Aorta (tissue), 5 donors: ENCODE measurements at regions not wholly inside any gene's neighbourhood (a gene's known extent, or its start where the extent isn't known, plus 50 kb on each side); places are given as distances from the start of the nearest gene placed in this dataset.
"Not testable (repeated sequence)": the region's sequence is repeated elsewhere in the genome, so short reads cannot be mapped to it uniquely, and the experiment has no call there.

ENCODE experiments used
- ATAC-seq: fragments of 200-7000 bp; cut with Tn5 transposase; one replicate; pipeline ENCODE4 v1.9.1; 2022; ENCODE audit warnings: moderate library complexity; ENCODE audit not compliant: low FRiP score
- DNase-seq, 2 donors: peaks; one replicate each; pipeline ENCODE4 v3.0.0-alpha.2; 2020
- H3K27ac ChIP-seq, 2 donors: one replicate each; pipeline ENCODE4 v1.5.1; 2013; ENCODE audit warnings: low read length in 2 of 2, mild to moderate bottlenecking in 2 of 2, moderate library complexity in 2 of 2, control low read depth in 1 of 2, inconsistent platforms in 1 of 2, low read depth in 1 of 2
- H3K27me3 ChIP-seq, 2 donors: one replicate each; pipeline ENCODE4 v1.6.1; 2013; ENCODE audit warnings: control low read depth in 1 of 2, low read length in 1 of 2, mild to moderate bottlenecking in 1 of 2, moderate library complexity in 1 of 2; ENCODE audit not compliant: insufficient read depth in 2 of 2, control insufficient read depth in 1 of 2
- H3K36me3 ChIP-seq, 2 donors: one replicate each; pipeline ENCODE4 v1.6.1; 2013; ENCODE audit warnings: control low read depth in 1 of 2, low read length in 1 of 2, mild to moderate bottlenecking in 1 of 2; ENCODE audit not compliant: insufficient read depth in 2 of 2, control insufficient read depth in 1 of 2
- H3K4me1 ChIP-seq, 2 donors: one replicate each; pipeline ENCODE4 v1.6.1; 2013; ENCODE audit warnings: low read length in 2 of 2, control low read depth in 1 of 2, mild to moderate bottlenecking in 1 of 2, moderate library complexity in 1 of 2; ENCODE audit not compliant: insufficient read depth in 2 of 2, control insufficient read depth in 1 of 2
- H3K4me3 ChIP-seq, 2 donors: one replicate each; pipeline ENCODE4 v1.5.1; 2013; ENCODE audit warnings: low read length in 2 of 2, control low read depth in 1 of 2, mild to moderate bottlenecking in 1 of 2
- H3K9me3 ChIP-seq: one replicate; pipeline ENCODE4 v1.6.1; 2013; ENCODE audit warnings: mild to moderate bottlenecking, low read length; ENCODE audit not compliant: control insufficient read depth
- WGBS, 2 donors: extraction: QIAGEN DNeasy Blood & Tissue Kit; methylation state at CpG; one replicate each; pipeline ENCODE4 v1.1.7; 2013; 5-methylcytosine and 5-hydroxymethylcytosine counted together
- intact Hi-C, 2 donors: fragments of 100-400 bp; cut with DNase I; formaldehyde crosslinking; loops; one replicate each; pipeline versions ENCODE4 v1.14.2 to v1.15.0; 2022
- donor health status: healthy with polysubstance abuse.
- donor health status: Bipolar disorder and iron deficiency.
- donor health status: DM: no; HTN: no; CAD: no.
- donor health status: DM: no; HTN: no; CAD: no.
- donor health status: DM: yes; HTN: yes; CAD: no.

DNA sequence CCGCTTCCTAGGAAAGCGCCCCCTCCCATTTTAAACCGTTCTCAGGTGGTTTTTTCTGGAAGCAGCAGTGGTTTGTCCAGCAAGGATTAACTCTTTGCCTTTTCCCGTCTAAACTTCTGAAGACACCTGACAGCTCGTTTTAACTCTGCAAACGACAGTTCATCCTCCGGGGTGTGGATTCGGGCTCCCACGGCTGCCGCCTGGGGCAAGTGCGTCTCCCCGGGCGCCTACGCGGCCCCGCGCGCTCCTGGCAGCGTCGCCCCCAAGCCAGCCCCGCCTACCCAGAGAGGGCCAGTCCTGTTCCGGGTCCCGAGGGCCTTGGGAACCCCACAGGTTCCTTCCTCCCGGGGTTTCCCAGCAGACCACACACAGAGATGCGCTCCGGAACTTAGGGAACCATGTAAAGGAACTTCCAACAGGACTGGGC, 54.4 kb downstream of the PRR18 start:
- intact Hi-C loops = no loop called here
- Histone ChIP-seq H3K27me3 (no peaks in the 10 kb centered on the region), H3K4me1 (no peaks in the 10 kb centered on the region), H3K4me3 (no peak overlapping the region), H3K9me3 (no peaks in the 10 kb centered on the region), H3K27ac (no peak overlapping the region), H3K36me3 (no peaks in the 10 kb centered on the region)
- peak in 1 of 2 donors; percentile 76 for DNase-seq
- no peak for ATAC-seq
- whole genome bisulfite sequencing, 2 donors = 3 to 6% methylated on average over 25 to 26 of the region's 26 CpGs

DNA sequence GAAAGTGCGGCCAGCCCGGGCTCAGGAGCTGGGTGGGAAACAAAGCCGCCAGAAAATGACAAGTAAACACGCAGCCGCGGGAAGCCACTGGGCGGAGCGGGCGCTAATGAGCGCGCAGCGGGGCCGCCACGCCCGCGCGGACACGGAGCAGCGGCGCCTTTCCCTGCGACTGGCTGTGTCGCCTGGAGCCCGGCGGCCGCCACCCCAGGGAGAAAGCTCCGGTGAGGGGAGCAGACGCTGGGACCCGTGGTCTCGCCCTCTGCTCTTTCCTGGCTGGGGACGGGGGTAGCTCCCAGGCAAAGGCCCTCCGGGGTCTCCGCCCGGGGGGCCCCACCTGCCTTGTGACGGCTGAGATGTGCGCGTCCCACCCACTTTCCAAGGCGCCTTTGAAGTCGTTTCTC, 54.9 kb downstream of the PRR18 start:
- ATAC-seq (no peak), DNase-seq (no peak)
- intact Hi-C loops = no loop called here
- H3K27ac ChIP-seq = no peak overlapping the region
- no peaks in the 10 kb centered on the region for H3K9me3 ChIP-seq
- WGBS, 2 donors = 2 to 3% methylated on average over 21 to 38 of the region's 38 CpGs
- peak overlapping the region in 1 of 2 donors; percentile 27 for H3K4me3 ChIP-seq
- H3K36me3 ChIP-seq = no peaks in the 10 kb centered on the region
- H3K4me1 ChIP-seq = no peaks in the 10 kb centered on the region
- no peaks in the 10 kb centered on the region for H3K27me3 ChIP-seq

DNA sequence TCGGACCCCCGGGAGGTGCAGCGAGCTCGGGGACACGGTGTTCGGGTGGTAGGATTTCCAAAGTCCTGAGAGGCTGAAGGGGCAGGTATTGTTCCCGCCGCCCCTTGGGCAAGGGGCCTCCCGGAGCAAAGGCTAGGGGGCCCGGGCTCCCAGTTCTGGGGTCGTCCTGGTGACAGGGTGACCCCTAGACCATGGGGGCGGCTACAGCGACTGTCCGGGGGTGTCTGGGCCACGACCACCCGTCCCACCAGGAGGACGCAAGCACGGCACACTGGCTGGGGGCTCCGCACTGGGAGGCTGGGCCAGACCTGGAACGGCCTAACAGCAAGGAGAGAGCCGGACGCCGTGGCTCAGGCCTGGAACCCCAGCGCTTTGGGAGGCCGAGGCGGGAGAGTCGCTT, 55.6 kb downstream of the PRR18 start:
- intact Hi-C loops = no loop called here
- H3K27me3 ChIP-seq = no peaks in the 10 kb centered on the region
- no peaks in the 10 kb centered on the region for H3K36me3 ChIP-seq
- no peak for ATAC-seq
- no peaks in the 10 kb centered on the region for H3K4me1 ChIP-seq
- no peaks in the 10 kb centered on the region for H3K9me3 ChIP-seq
- H3K27ac ChIP-seq = no peak overlapping the region
- H3K4me3 ChIP-seq = no peak overlapping the region
- 85 to 87% methylated on average over 27 of the region's 27 CpGs for WGBS, 2 donors
- no peak for DNase-seq

DNA sequence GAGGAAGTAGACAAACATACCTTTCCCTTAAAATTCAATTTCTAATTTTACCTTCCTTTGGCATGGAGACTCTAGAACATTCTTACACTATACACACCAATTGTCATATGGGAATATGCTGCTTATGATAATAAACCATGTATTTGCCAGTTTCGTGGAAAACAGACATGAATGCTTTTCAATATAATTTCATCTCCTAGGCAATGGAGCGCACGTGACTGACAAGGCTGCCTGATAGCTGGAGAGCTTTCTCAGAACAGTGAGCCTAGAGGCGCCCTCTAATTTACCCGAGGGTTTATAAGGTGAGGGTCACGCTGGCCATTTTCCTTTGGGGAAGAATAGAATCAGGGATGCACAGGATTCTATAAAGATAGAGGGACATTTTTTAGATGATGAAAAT, 56.5 kb downstream of the PRR18 start:
- WGBS, 2 donors = 50 to 59% methylated on average over 6 of the region's 6 CpGs
- Histone ChIP-seq H3K4me3 (no peak overlapping the region), H3K27me3 (no peaks in the 10 kb centered on the region), H3K4me1 (no peaks in the 10 kb centered on the region), H3K9me3 (no peaks in the 10 kb centered on the region), H3K36me3 (no peaks in the 10 kb centered on the region), H3K27ac (no peak overlapping the region)
- DNase-seq (no peak), ATAC-seq (no peak)
- intact Hi-C loops = no loop called here

DNA sequence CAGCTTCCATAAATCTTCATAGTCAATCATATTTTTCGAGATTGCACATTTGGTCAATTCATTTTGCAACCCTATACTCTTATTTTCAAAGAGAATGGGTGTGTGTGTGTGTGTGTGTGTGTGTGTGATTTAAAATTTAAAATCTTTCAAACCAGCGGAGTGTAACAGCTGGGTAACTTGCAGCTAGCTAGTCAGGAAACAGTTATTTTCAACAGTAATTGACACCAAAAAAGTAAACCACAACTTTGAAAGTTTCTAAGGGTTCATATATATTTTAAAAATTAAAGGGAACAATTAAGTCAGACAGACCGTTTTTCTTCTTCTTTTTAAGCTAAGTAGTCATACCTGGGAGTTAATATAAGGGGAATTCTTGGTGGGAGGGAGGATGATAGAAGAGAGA, 57.0 kb downstream of the PRR18 start:
- peaks cover 0 to 2% of the 10 kb centered on the region in 2 donors for H3K27me3 ChIP-seq
- WGBS, 2 donors = 66 to 70% methylated on average over 3 of the region's 3 CpGs
- intact Hi-C loops = no loop called here

DNA sequence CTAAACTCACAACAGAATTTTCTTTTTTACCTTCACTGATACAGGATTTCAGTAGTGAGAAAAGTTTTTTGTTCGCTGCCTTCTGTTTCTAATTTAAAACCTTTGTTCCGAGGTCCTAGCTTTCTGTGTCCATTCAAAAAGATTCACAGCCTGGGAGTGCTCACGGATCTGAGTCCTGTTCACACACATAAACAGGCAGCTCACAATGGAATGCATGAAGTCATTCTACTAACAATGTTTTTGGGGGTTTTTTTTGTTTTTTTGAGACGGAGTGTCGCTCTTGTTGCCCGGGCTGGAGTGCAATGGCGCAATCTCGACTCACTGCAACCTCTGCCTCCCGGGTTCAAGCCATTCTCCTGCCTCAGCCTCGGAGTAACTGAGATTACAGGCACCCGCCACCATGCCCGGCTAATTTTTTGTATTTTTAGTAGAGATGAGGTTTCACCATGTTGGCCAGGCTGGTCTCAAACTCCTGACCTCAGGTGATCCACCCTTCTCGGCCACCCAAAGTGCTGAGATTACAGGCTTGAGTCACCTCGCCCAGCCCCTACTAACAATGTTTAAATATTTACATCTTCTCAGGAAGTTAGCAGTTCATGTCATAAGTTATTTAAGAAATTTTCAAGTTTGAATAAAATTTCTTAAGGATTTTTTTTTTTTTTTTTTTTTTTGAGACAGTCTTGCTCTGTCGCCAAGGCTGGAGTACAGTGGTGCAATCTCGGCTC, 59.0 kb downstream of the PRR18 start:
- WGBS, 2 donors = 61 to 67% methylated on average over 16 of the region's 16 CpGs
- not testable (repeated sequence) for DNase-seq

More for the DNA sequence above, 57.0 kb downstream of the PRR18 start:
- DNase-seq (no peak), ATAC-seq (no peak)
- no peak overlapping the region for H3K4me3 ChIP-seq
- no peaks in the 10 kb centered on the region for H3K36me3 ChIP-seq
- H3K27ac ChIP-seq = no peak overlapping the region
- H3K4me1 ChIP-seq = no peaks in the 10 kb centered on the region
- no peaks in the 10 kb centered on the region for H3K9me3 ChIP-seq

DNA sequence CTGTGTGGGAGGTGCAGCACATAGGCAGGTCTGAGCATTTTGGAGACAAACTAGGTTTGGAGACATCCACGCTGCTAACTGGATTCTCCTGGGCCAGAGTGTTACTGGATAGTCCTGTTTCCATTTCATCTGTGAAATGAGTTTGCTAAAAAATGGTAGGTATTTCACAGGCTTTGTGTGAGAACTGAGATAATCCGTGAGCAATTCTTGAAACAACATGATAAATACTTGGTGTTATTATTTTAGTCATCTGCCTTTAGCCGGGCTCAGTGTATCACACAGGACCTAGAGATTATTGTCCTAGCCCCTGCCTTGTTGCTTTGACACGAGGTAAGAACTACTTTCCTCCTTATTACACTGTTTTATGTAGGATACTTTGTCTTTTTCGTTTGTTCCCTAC, 63.0 kb downstream of the PRR18 start:
- Histone ChIP-seq H3K27me3 (peaks cover 0 to 2% of the 10 kb centered on the region in 2 donors), H3K36me3 (no peaks in the 10 kb centered on the region), H3K4me3 (no peak overlapping the region), H3K27ac (no peak overlapping the region), H3K9me3 (no peaks in the 10 kb centered on the region), H3K4me1 (no peaks in the 10 kb centered on the region)
- DNase-seq = no peak
- intact Hi-C loops = no loop called here
- 39 to 44% methylated on average over 5 of the region's 5 CpGs for WGBS, 2 donors
- ATAC-seq = no peak

More for the DNA sequence above, 59.0 kb downstream of the PRR18 start:
- H3K9me3 ChIP-seq, H3K36me3 ChIP-seq, H3K27me3 ChIP-seq, H3K4me3 ChIP-seq, H3K27ac ChIP-seq, ATAC-seq, H3K4me1 ChIP-seq, intact Hi-C loops: not testable (repeated sequence)

DNA sequence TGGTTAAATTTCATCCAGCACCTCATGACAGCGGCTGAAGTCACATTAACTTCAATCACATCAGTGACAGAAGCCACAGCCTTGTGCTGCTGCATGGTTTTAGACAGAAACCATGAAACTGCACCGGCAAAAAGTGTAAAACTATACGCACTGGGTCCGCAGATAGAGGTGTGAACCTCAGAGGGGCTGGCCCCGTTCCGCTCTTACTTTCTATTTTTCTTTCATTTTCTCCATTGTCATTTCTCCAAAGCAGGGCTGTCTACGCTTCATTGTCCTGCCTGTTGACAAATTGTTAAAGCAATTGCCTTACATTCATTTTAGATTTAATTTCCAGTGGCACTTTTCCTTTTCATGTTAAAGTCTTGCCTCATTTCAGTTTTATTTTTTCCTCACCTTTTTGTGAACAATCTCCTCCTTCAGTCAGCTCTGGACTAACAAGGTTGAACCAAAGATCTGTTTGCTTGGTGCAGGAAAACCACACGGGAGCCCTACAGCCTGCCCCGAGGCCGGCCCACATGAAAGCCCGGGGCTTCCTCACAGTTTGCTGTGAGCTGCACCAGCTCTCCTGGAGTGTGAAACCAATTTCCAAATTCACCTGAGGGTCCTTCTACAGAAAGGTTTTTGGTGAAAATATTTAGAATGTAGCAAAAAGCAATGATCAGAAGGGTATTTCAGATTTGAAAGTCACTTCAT, 63.7 kb downstream of the PRR18 start:
- H3K4me1 ChIP-seq = no peaks in the 10 kb centered on the region
- no peak overlapping the region for H3K27ac ChIP-seq
- no peaks in the 10 kb centered on the region for H3K36me3 ChIP-seq
- H3K4me3 ChIP-seq = no peak overlapping the region
- DNase-seq = no peak
- intact Hi-C loops = no loop called here
- WGBS, 2 donors = 57 to 58% methylated on average over 11 of the region's 11 CpGs
- H3K9me3 ChIP-seq = no peaks in the 10 kb centered on the region
- peaks cover 0 to 2% of the 10 kb centered on the region in 2 donors for H3K27me3 ChIP-seq
- no peak for ATAC-seq

DNA sequence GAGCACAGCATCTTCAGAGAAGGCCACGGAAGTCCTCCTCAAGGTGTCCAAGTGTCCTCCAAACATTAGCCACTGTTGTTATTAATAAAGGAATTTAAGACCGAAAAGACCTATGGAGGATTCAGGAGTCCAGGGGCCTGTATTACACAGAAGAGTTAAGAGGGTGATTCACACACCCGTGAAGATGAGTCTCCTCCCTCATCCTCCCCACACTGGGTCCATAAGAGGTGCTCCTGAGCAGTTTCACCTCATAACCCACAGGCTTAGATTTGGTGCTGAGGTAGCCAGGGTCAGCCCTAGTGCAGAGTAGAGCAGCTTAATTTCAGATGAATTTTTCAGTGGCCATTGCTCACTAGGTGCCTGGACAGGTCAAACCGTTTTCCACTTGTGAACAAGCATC, 65.3 kb downstream of the PRR18 start:
- intact Hi-C loops = no loop called here
- Histone ChIP-seq H3K27me3 (peaks cover 0 to 2% of the 10 kb centered on the region in 2 donors), H3K9me3 (no peaks in the 10 kb centered on the region), H3K27ac (no peak overlapping the region), H3K4me3 (no peak overlapping the region), H3K36me3 (no peaks in the 10 kb centered on the region), H3K4me1 (no peaks in the 10 kb centered on the region)
- DNase-seq (no peak), ATAC-seq (no peak)
- WGBS, 2 donors = 75% methylated on average over 4 of the region's 4 CpGs
